ENCODE measurements at regions not wholly inside any gene's neighbourhood (a gene's known extent, or its start where the extent isn't known, plus 50 kb on each side); places are given as distances from the start of the nearest gene placed in this dataset.

DNA sequence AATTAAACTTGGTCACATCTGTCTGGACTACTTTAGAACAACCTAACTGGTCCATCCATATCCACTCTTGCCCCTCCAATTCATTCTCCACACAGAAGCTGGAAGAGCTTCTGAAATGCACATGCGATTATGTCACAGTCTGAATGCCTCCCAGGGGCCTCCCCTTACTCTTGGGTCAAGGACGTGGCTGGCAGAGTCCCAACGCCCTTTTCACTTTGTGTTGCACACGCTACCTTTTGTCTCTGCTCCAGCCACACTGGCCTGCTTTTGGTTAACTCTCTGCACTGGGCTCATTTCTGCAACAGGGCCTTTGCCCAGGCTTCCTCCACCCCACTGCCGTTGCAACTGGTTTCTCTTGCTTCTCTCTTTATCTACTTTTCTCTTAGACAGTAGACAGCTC, 245.2 kb downstream of the IL20RB start:
- H2AFZ ChIP-seq (replicated peaks; ENCODE audit: low read length, poor library complexity), result no peak overlapping the region
- no peak overlapping the region for H3K27ac ChIP-seq (ENCODE audit: insufficient read depth, low read length)
- H3K18ac ChIP-seq (ENCODE audit: low read depth, low read length), result no peak overlapping the region
- 40% methylated on average over 3 of the region's 5 CpGs; no CpG with 5 or more reads in 1 of the 2 experiments for WGBS, 2 experiments (ENCODE audit: extremely low coverage in 2 of 2, insufficient read length in 1 of 2)
- H3K36me3 ChIP-seq (ENCODE audit: control insufficient read depth, insufficient read depth, low read length), result no peaks in the 10 kb centered on the region
- dilution Hi-C loops (cut with HindIII; ENCODE audit: low sequenced_read_pairs, unreplicated experiment), result no loop called here
- H4K20me1 ChIP-seq (ENCODE audit: insufficient read depth, low read length), result no peaks in the 10 kb centered on the region
- no peak overlapping the region for H2AK5ac ChIP-seq (ENCODE audit: low read depth, low read length)
- H3K23ac ChIP-seq (ENCODE audit: low read depth, low read length), result no peak overlapping the region
- no peaks in the 10 kb centered on the region for H3K27me3 ChIP-seq (ENCODE audit: control insufficient read depth, insufficient read depth, low read length)
- H3K4me3 ChIP-seq (ENCODE audit: insufficient read depth, low read depth, low read length), result no peak overlapping the region
- DNase-seq (no peak), ATAC-seq (ENCODE audit: low read depth) (no peak)
- H2AK9ac ChIP-seq (replicated peaks; ENCODE audit: low read depth, low read length, poor library complexity), result no peak overlapping the region
- in situ Hi-C loops (cut with MboI; ENCODE audit: low sequenced_read_pairs), result no loop called here
- H3K9me1 ChIP-seq (ENCODE audit: insufficient read depth, low read length), result no peaks in the 10 kb centered on the region
- no peak overlapping the region for H2BK120ac ChIP-seq (ENCODE audit: low read depth, low read length)
- no peak overlapping the region for H2BK20ac ChIP-seq (ENCODE audit: low read depth, low read length)
- H4K8ac ChIP-seq (ENCODE audit: low read depth in 2 of 2, low read length in 2 of 2), result no peak overlapping the region
- no peak overlapping the region for H4K5ac ChIP-seq (ENCODE audit: low read depth, low read length)
- H3K56ac ChIP-seq (ENCODE audit: extremely low read depth, insufficient read depth, low read length), result no peak overlapping the region
- no peak overlapping the region for H2BK5ac ChIP-seq (ENCODE audit: low read depth, low read length, poor library complexity, severe bottlenecking)
- H3K4ac ChIP-seq (ENCODE audit: low read depth, low read length), result no peak overlapping the region
- H3K14ac ChIP-seq (replicated peaks; ENCODE audit: low read depth, low read length), result no peak overlapping the region
- no peak overlapping the region for H4K91ac ChIP-seq (ENCODE audit: insufficient read depth, low read depth, low read length)
- ChIA-PET CTCF (no interaction called here), POLR2A (ENCODE audit: unreplicated experiment) (no interaction called here)
- no peaks in the 10 kb centered on the region for H3K9me3 ChIP-seq (ENCODE audit: control insufficient read depth, insufficient read depth, low read length)
- H3K4me1 ChIP-seq (ENCODE audit: control insufficient read depth, insufficient read depth, low read length), result no peaks in the 10 kb centered on the region
- TF ChIP-seq POLR2A (IDR thresholded peaks at IDR 0.05; ENCODE audit: low read depth, low read length) (no peak), RFX5 (IDR thresholded peaks at IDR 0.05; ENCODE audit: low read depth, low read length) (no peak), FOS (IDR thresholded peaks at IDR 0.05; ENCODE audit: low read depth, low read length) (no peak), MAZ (IDR thresholded peaks at IDR 0.05; ENCODE audit: borderline replicate concordance, low read depth, low read length) (no peak), CEBPB (IDR thresholded peaks at IDR 0.05; ENCODE audit: low read depth, low read length) (no peak), SMC3 (IDR thresholded peaks at IDR 0.05; ENCODE audit: low read depth, low read length) (no peak), MXI1 (IDR thresholded peaks at IDR 0.05; ENCODE audit: borderline replicate concordance, low read depth, low read length) (no peak), RCOR1 (IDR thresholded peaks at IDR 0.05; ENCODE audit: insufficient replicate concordance, low read length) (no peak), NFE2L2 (IDR thresholded peaks at IDR 0.05; ENCODE audit: low read depth, low read length) (no peak), RAD21 (IDR thresholded peaks at IDR 0.05; ENCODE audit: low read length) (no peak), BHLHE40 (IDR thresholded peaks at IDR 0.05; ENCODE audit: low read depth, low read length) (no peak)
- TF ChIP-seq, protein P1, sequence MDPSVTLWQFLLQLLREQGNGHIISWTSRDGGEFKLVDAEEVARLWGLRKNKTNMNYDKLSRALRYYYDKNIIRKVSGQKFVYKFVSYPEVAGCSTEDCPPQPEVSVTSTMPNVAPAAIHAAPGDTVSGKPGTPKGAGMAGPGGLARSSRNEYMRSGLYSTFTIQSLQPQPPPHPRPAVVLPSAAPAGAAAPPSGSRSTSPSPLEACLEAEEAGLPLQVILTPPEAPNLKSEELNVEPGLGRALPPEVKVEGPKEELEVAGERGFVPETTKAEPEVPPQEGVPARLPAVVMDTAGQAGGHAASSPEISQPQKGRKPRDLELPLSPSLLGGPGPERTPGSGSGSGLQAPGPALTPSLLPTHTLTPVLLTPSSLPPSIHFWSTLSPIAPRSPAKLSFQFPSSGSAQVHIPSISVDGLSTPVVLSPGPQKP (IDR thresholded peaks at IDR 0.05; ENCODE audit: borderline replicate concordance, low read depth, low read length), result no peak
- TF ChIP-seq, protein P2, sequence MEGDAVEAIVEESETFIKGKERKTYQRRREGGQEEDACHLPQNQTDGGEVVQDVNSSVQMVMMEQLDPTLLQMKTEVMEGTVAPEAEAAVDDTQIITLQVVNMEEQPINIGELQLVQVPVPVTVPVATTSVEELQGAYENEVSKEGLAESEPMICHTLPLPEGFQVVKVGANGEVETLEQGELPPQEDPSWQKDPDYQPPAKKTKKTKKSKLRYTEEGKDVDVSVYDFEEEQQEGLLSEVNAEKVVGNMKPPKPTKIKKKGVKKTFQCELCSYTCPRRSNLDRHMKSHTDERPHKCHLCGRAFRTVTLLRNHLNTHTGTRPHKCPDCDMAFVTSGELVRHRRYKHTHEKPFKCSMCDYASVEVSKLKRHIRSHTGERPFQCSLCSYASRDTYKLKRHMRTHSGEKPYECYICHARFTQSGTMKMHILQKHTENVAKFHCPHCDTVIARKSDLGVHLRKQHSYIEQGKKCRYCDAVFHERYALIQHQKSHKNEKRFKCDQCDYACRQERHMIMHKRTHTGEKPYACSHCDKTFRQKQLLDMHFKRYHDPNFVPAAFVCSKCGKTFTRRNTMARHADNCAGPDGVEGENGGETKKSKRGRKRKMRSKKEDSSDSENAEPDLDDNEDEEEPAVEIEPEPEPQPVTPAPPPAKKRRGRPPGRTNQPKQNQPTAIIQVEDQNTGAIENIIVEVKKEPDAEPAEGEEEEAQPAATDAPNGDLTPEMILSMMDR (conservative IDR thresholded peaks at IDR 0.05; ENCODE audit: low read depth, low read length), result no peak
- TF ChIP-seq, protein P3, sequence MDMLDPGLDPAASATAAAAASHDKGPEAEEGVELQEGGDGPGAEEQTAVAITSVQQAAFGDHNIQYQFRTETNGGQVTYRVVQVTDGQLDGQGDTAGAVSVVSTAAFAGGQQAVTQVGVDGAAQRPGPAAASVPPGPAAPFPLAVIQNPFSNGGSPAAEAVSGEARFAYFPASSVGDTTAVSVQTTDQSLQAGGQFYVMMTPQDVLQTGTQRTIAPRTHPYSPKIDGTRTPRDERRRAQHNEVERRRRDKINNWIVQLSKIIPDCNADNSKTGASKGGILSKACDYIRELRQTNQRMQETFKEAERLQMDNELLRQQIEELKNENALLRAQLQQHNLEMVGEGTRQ (IDR thresholded peaks at IDR 0.05; ENCODE audit: low read depth, low read length), result no peak
- intact Hi-C loops (cut with micrococcal nuclease), result no loop called here
- no peak overlapping the region for H2BK15ac ChIP-seq (ENCODE audit: low read depth, low read length)
- no peak overlapping the region for H3K9ac ChIP-seq (ENCODE audit: low read depth, low read length)
- no peak overlapping the region for H3K4me2 ChIP-seq (ENCODE audit: low read depth, low read length)
- no peaks in the 10 kb centered on the region for H3K79me1 ChIP-seq (ENCODE audit: low read depth in 1 of 2, low read length in 2 of 2)
- no TSS peak for BruUV-seq (replicated peaks)
